Endothelial cell (in vitro differentiated cells): ENCODE measurements at regions not wholly inside any gene's neighbourhood (a gene's known extent, or its start where the extent isn't known, plus 50 kb on each side); places are given as distances from the start of the nearest gene placed in this dataset.

Experiments used
- DNase-seq: peaks from one replicate; pipeline ENCODE4 v3.0.0; 2021; ENCODE audit warnings: low spot score
- H3K27ac Mint-ChIP-seq: one replicate; pipeline ENCODE4 v1.8.0; 2021; ENCODE audit warnings: mixed read lengths, inconsistent platforms; ENCODE audit not compliant: unreplicated experiment
- H3K27me3 Mint-ChIP-seq: one replicate; pipeline ENCODE4 v1.8.0; 2021; ENCODE audit warnings: mild to moderate bottlenecking, moderate library complexity, mixed read lengths, inconsistent platforms; ENCODE audit not compliant: unreplicated experiment
- H3K36me3 Mint-ChIP-seq: one replicate; pipeline ENCODE4 v1.8.0; 2021; ENCODE audit warnings: mild to moderate bottlenecking, low read depth, mixed read lengths, inconsistent platforms; ENCODE audit not compliant: unreplicated experiment
- H3K4me1 Mint-ChIP-seq: one replicate; pipeline ENCODE4 v1.8.0; 2021; ENCODE audit warnings: mild to moderate bottlenecking, mixed read lengths, inconsistent platforms; ENCODE audit not compliant: unreplicated experiment
- H3K4me3 Mint-ChIP-seq: one replicate; pipeline ENCODE4 v1.8.0; 2021; ENCODE audit warnings: mild to moderate bottlenecking, mixed read lengths, inconsistent platforms; ENCODE audit not compliant: unreplicated experiment
- H3K9me3 Mint-ChIP-seq: one replicate; pipeline ENCODE4 v1.8.0; 2021; ENCODE audit warnings: mixed read lengths, inconsistent platforms; ENCODE audit not compliant: unreplicated experiment
- TF ChIP-seq, protein P1 (sequence below): fragments of 200-600 bp; sonication (generic); IDR thresholded peaks from one replicate; pipeline ENCODE4 v1.5.0; 2021; ENCODE audit warnings: antibody characterized with exemption; ENCODE audit not compliant: unreplicated experiment

DNA sequence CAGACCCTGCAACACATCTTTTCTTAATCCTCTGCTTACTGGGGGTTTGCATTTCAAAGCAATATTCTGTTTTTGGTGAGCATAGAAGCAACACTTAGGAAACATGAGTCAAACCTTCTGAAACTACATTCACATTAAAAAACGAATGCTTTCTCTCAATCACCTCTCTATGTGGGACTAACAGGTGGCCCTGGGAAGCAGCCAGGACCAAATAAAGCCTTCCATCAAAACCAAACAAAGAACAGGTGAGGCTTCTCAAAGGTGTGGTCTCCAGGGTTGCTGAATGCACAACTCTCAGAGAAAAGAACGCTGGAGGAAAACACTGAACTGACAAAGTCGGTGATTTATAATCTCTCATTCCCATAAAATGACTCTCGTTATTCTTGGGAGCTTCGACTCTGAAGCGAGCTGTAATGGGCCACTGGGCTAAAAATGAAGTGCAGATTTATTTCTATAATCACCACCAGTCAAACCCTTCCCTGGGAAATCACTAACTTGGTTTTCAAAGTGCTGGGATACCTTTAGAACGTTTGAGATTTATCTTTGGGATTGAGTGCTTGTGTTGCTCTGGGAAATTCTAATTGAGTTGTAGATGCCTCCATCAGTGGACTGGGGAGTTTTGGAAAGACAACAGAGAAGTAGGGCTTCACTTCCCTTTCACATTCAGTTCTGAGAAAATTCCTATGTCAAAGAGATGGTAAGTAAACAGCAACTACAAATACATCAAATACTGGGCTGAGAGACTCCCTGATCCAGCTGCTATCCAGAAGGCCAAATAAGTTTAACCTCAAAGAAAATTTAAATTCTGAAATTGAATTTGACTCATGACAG is 262.0 kb upstream of the TMPO start:
- Mint-ChIP-seq H3K36me3 (no peaks in the 10 kb centered on the region), H3K9me3 (no peaks in the 10 kb centered on the region), H3K27ac (no peak overlapping the region), H3K4me3 (no peak overlapping the region), H3K4me1 (no peaks in the 10 kb centered on the region), H3K27me3 (peaks cover 2% of the 10 kb centered on the region)
- DNase-seq, result no peak
- TF ChIP-seq, protein P1, sequence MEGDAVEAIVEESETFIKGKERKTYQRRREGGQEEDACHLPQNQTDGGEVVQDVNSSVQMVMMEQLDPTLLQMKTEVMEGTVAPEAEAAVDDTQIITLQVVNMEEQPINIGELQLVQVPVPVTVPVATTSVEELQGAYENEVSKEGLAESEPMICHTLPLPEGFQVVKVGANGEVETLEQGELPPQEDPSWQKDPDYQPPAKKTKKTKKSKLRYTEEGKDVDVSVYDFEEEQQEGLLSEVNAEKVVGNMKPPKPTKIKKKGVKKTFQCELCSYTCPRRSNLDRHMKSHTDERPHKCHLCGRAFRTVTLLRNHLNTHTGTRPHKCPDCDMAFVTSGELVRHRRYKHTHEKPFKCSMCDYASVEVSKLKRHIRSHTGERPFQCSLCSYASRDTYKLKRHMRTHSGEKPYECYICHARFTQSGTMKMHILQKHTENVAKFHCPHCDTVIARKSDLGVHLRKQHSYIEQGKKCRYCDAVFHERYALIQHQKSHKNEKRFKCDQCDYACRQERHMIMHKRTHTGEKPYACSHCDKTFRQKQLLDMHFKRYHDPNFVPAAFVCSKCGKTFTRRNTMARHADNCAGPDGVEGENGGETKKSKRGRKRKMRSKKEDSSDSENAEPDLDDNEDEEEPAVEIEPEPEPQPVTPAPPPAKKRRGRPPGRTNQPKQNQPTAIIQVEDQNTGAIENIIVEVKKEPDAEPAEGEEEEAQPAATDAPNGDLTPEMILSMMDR, result no peak

DNA sequence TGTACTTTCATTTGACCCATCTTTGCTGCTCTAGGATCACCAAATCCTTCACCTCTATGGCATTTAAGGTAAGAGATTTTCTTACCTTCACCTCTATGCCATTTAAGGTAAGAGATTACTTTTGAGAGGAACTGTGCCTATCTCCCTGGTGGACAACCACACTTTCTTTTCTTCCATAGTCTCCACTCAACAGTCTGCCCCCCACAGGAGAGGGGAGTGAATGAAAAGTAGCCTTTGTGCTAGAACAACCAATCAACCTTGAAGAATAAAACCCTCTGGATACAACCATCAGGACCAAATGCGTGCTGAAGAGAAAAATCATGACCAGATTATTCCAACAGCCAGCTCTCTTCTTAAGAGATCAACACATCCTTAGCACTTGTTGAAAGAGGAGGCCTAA is 258.6 kb upstream of the TMPO start:
- Mint-ChIP-seq H3K27me3 (no peaks in the 10 kb centered on the region), H3K4me3 (no peak overlapping the region), H3K36me3 (no peaks in the 10 kb centered on the region), H3K9me3 (no peaks in the 10 kb centered on the region), H3K27ac (no peak overlapping the region), H3K4me1 (no peaks in the 10 kb centered on the region)
- TF ChIP-seq, protein P1, result no peak
- DNase-seq, result no peak

DNA sequence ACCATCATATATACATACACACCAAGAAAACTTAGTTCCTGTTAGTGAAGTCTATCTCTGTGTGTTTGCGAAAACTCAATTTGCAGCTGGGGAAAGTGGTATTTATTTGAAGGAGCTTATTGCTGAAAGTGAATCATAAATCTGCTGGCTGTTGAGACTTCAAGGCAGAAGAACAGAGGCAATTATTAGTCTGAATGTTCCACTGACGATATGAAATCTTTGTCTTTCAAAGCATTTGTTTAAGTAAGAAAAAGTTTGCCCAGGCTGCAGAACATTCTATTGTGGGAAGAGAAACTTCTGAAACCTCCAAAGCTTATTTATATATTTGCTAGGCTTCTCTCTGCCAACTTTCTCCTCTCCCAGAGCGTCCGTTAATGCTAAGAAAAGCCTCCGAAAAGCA is 255.7 kb upstream of the TMPO start:
- Mint-ChIP-seq H3K9me3 (no peaks in the 10 kb centered on the region), H3K4me3 (no peak overlapping the region), H3K36me3 (no peaks in the 10 kb centered on the region), H3K27ac (no peak overlapping the region), H3K27me3 (no peaks in the 10 kb centered on the region), H3K4me1 (peaks cover 6% of the 10 kb centered on the region)
- DNase-seq, result no peak
- TF ChIP-seq, protein P1, result no peak

DNA sequence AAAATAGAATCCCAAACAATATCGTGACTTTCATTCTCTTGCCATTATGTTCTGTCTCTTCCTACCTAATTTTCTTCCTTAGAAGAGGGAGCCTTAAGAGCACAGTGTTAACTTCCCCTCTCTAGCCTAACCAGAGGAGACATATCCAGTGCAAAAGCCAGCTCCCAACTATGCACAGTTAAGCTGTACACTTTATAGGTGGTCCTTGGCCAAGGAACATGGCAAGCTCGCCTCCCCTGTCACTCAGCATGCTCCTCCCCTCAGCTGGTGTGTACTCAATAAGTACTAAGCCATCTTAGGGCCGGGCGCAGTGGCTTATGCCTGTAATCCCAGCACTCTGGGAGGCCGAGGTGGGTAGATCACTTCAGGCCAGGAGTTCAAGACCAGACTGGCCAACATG is 255.1 kb upstream of the TMPO start:
- no peak overlapping the region for H3K27ac Mint-ChIP-seq
- no peak for DNase-seq
- H3K4me1 Mint-ChIP-seq, result peaks cover 6% of the 10 kb centered on the region
- H3K9me3 Mint-ChIP-seq, result no peaks in the 10 kb centered on the region
- H3K27me3 Mint-ChIP-seq, result no peaks in the 10 kb centered on the region
- TF ChIP-seq, protein P1, result no peak
- H3K36me3 Mint-ChIP-seq, result no peaks in the 10 kb centered on the region
- H3K4me3 Mint-ChIP-seq, result no peak overlapping the region

DNA sequence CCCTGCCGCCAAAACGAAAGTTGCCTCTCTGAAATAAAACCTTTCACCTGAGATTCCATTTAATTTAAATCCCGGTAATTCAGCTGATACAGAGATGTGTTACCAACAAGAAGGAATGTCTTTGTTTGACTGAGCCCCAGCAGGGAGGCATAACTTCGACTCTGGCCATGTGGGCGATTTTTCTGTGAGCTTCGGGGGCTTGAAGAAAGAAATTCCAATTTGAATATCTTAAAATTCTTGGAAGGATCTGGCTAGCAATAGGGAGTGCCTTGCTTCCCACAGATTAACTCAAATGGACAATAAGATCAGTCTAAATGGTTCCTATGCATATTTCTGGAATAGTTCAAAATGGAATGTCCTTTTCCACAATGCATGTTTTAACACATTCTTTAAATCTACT is 252.5 kb upstream of the TMPO start:
- Mint-ChIP-seq H3K4me3 (no peak overlapping the region), H3K9me3 (no peaks in the 10 kb centered on the region), H3K27me3 (no peaks in the 10 kb centered on the region), H3K4me1 (peaks cover 6% of the 10 kb centered on the region), H3K27ac (no peak overlapping the region), H3K36me3 (no peaks in the 10 kb centered on the region)
- DNase-seq, result no peak
- TF ChIP-seq, protein P1, result no peak
